ENCODE measurements at regions not wholly inside any gene's neighbourhood (a gene's known extent, or its start where the extent isn't known, plus 50 kb on each side); places are given as distances from the start of the nearest gene placed in this dataset.
A peak's percentile ranks its signal among the peaks of the same experiment; 100 is the strongest.

- TF ChIP-seq, protein P1, sequence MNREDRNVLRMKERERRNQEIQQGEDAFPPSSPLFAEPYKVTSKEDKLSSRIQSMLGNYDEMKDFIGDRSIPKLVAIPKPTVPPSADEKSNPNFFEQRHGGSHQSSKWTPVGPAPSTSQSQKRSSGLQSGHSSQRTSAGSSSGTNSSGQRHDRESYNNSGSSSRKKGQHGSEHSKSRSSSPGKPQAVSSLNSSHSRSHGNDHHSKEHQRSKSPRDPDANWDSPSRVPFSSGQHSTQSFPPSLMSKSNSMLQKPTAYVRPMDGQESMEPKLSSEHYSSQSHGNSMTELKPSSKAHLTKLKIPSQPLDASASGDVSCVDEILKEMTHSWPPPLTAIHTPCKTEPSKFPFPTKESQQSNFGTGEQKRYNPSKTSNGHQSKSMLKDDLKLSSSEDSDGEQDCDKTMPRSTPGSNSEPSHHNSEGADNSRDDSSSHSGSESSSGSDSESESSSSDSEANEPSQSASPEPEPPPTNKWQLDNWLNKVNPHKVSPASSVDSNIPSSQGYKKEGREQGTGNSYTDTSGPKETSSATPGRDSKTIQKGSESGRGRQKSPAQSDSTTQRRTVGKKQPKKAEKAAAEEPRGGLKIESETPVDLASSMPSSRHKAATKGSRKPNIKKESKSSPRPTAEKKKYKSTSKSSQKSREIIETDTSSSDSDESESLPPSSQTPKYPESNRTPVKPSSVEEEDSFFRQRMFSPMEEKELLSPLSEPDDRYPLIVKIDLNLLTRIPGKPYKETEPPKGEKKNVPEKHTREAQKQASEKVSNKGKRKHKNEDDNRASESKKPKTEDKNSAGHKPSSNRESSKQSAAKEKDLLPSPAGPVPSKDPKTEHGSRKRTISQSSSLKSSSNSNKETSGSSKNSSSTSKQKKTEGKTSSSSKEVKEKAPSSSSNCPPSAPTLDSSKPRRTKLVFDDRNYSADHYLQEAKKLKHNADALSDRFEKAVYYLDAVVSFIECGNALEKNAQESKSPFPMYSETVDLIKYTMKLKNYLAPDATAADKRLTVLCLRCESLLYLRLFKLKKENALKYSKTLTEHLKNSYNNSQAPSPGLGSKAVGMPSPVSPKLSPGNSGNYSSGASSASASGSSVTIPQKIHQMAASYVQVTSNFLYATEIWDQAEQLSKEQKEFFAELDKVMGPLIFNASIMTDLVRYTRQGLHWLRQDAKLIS (CRISPR knock-in tag; IDR thresholded peaks at IDR 0.05) = no peak
- TF ChIP-seq ZNF511 (CRISPR knock-in tag; IDR thresholded peaks at IDR 0.05) (no peak), ZNF347 (CRISPR knock-in tag; IDR thresholded peaks at IDR 0.05; ENCODE audit: low read depth) (no peak), ZNF436 (CRISPR knock-in tag; IDR thresholded peaks at IDR 0.05) (no peak), ZFP36 (IDR thresholded peaks at IDR 0.05; ENCODE audit: low read depth, low read length, partially characterized antibody) (peak; percentile 93), NEUROD1 (IDR thresholded peaks at IDR 0.05; ENCODE audit: borderline replicate concordance, low read depth, low read length, partially characterized antibody) (no peak), NCOA2 (IDR thresholded peaks at IDR 0.05; ENCODE audit: partially characterized antibody in 2 of 2) (no peak), MED1 (CRISPR knock-in tag; IDR thresholded peaks at IDR 0.05; ENCODE audit: borderline replicate concordance) (no peak), CCNT2 (IDR thresholded peaks at IDR 0.05; ENCODE audit: borderline replicate concordance, extremely low read depth, insufficient read length, low read depth, low read length) (no peak), ELK3 (CRISPR knock-in tag; IDR thresholded peaks at IDR 0.05) (0 out of 2 replicates have a peak, but pooled peaks have one; percentile 31), HNRNPK (IDR thresholded peaks at IDR 0.05; ENCODE audit: low read depth, low read length, poor library complexity, severe bottlenecking) (no peak), ZNF764 (CRISPR knock-in tag; IDR thresholded peaks at IDR 0.05; ENCODE audit: low read depth) (no peak), CC2D1A (IDR thresholded peaks at IDR 0.05) (no peak), ZNF217 (CRISPR knock-in tag; IDR thresholded peaks at IDR 0.05) (no peak), GABPB1 (CRISPR knock-in tag; IDR thresholded peaks at IDR 0.05) (no peak), ZNF12 (CRISPR knock-in tag; IDR thresholded peaks at IDR 0.05) (no peak)
- TF ChIP-seq, protein P2, sequence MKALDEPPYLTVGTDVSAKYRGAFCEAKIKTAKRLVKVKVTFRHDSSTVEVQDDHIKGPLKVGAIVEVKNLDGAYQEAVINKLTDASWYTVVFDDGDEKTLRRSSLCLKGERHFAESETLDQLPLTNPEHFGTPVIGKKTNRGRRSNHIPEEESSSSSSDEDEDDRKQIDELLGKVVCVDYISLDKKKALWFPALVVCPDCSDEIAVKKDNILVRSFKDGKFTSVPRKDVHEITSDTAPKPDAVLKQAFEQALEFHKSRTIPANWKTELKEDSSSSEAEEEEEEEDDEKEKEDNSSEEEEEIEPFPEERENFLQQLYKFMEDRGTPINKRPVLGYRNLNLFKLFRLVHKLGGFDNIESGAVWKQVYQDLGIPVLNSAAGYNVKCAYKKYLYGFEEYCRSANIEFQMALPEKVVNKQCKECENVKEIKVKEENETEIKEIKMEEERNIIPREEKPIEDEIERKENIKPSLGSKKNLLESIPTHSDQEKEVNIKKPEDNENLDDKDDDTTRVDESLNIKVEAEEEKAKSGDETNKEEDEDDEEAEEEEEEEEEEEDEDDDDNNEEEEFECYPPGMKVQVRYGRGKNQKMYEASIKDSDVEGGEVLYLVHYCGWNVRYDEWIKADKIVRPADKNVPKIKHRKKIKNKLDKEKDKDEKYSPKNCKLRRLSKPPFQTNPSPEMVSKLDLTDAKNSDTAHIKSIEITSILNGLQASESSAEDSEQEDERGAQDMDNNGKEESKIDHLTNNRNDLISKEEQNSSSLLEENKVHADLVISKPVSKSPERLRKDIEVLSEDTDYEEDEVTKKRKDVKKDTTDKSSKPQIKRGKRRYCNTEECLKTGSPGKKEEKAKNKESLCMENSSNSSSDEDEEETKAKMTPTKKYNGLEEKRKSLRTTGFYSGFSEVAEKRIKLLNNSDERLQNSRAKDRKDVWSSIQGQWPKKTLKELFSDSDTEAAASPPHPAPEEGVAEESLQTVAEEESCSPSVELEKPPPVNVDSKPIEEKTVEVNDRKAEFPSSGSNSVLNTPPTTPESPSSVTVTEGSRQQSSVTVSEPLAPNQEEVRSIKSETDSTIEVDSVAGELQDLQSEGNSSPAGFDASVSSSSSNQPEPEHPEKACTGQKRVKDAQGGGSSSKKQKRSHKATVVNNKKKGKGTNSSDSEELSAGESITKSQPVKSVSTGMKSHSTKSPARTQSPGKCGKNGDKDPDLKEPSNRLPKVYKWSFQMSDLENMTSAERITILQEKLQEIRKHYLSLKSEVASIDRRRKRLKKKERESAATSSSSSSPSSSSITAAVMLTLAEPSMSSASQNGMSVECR (CRISPR knock-in tag; IDR thresholded peaks at IDR 0.05) = no peak
These were observed 258.3 kb downstream of the TOMM20 start (continued) for GRCh38 chr1:234870020-234870981.

Data from K562 (cell line).